WTC11 (cell line): ENCODE measurements at regions not wholly inside any gene's neighbourhood (a gene's known extent, or its start where the extent isn't known, plus 50 kb on each side); places are given as distances from the start of the nearest gene placed in this dataset.

Experiments used
- FOXK1 ChIP-seq: sonication (generic); formaldehyde crosslinking; IDR thresholded peaks from 2 replicates; pipeline ENCODE4 v1.8.0; 2022; ENCODE audit warnings: mild to moderate bottlenecking, moderate library complexity, missing genetic modification reagents
- MAX ChIP-seq: sonication (generic); formaldehyde crosslinking; IDR thresholded peaks from 2 replicates; pipeline ENCODE4 v1.8.0; 2022; ENCODE audit warnings: mild to moderate bottlenecking, missing genetic modification reagents

- TF ChIP-seq MAX (no peak), FOXK1 (CRISPR knock-in tag) (no peak)
Measured at GRCh38 chr13:30526612-30527495, 61.1 kb upstream of the HMGB1 start.
